Transverse colon (tissue), 4 donors: ENCODE measurements at regions not wholly inside any gene's neighbourhood (a gene's known extent, or its start where the extent isn't known, plus 50 kb on each side); places are given as distances from the start of the nearest gene placed in this dataset.

Experiments used
- DNase-seq: peaks from one replicate; pipeline ENCODE4 v3.0.0-alpha.2; 2019
- H3K27ac ChIP-seq, 4 donors: fragments of 200-600 bp; sonication (generic); 2 replicates each; pipeline ENCODE4 v1.5.1; 2016 to 2018; ENCODE audit warnings: inconsistent platforms in 4 of 4
- H3K27me3 ChIP-seq: fragments of 200-600 bp; sonication (generic); 2 replicates; pipeline ENCODE4 v1.5.1; 2017; ENCODE audit warnings: inconsistent platforms
- H3K36me3 ChIP-seq, 4 donors: fragments of 200-600 bp; sonication (generic); 2 replicates each; pipeline ENCODE4 v1.5.1; 2017 to 2019; ENCODE audit warnings: inconsistent platforms in 4 of 4
- H3K4me1 ChIP-seq, 4 donors: fragments of 200-600 bp; sonication (generic); 2 replicates each; pipeline ENCODE4 v1.5.1; 2017 to 2020; ENCODE audit warnings: inconsistent platforms in 4 of 4
- H3K4me3 ChIP-seq, 4 donors: fragments of 200-600 bp; sonication (generic); 1 replicate in 1 of 4; 2 replicates in 3 of 4; pipeline versions ENCODE4 v1.5.1 to v1.6.1; 2017 to 2019; ENCODE audit warnings: inconsistent platforms in 4 of 4
- H3K9me3 ChIP-seq, 2 donors: fragments of 200-600 bp; sonication (generic); 2 replicates each; pipeline ENCODE4 v1.5.1; 2017 to 2019; ENCODE audit warnings: inconsistent platforms in 2 of 2
- EP300 ChIP-seq: sonication (generic); formaldehyde crosslinking; IDR thresholded peaks from one replicate; pipeline ENCODE4 v1.6.1; 2017; ENCODE audit warnings: antibody characterized with exemption, low read depth
- POLR2A ChIP-seq: fragments of 450-650 bp; IDR thresholded peaks from one replicate; pipeline ENCODE4 v1.6.1; 2016; ENCODE audit warnings: antibody characterized with exemption, mild to moderate bottlenecking, moderate library complexity
- POLR2AphosphoS5 ChIP-seq, 3 donors: sonication (generic); formaldehyde crosslinking; IDR thresholded peaks; one replicate each; pipeline ENCODE4 v1.6.1; 2016; ENCODE audit warnings: antibody characterized with exemption in 3 of 3
- WGBS, 2 donors: methylation state at CpG; one replicate each; pipeline ENCODE4 v1.1.5; 2018; ENCODE audit warnings: low coverage in 1 of 2; 5-methylcytosine and 5-hydroxymethylcytosine counted together
- in situ Hi-C, 4 donors: fragments of 200-750 bp; cut with MboI; loops; one replicate each; pipeline versions ENCODE4 v1.15.0 to v1.15.1; 2017; ENCODE audit warnings: low sequenced_read_pairs in 3 of 4, low pct_ligation_motif_present in 1 of 4, low pct_unique_long_range_greater_than_20kb in 1 of 4
- intact Hi-C: fragments of 100-400 bp; cut with DNase I; formaldehyde crosslinking; loops from one replicate; pipeline ENCODE4 v1.15.1; 2023; ENCODE audit warnings: low total_unique reads
- TF ChIP-seq, protein P1 (sequence below), 5 experiments: fragments of 200-600 bp in 3 of 5; fragments of 450-650 bp in 2 of 5; sonication (generic) in 3 of 5; IDR thresholded peaks; 1 replicate in 2 of 5; 2 replicates in 3 of 5; pipeline ENCODE4 v1.5.1; 2016 to 2017; ENCODE audit warnings: antibody characterized with exemption in 5 of 5, inconsistent platforms in 3 of 5, mild to moderate bottlenecking in 2 of 5, moderate library complexity in 1 of 5

- in situ Hi-C loops = no loop called here
- intact Hi-C loops = loop anchor here (10.0 kb wide), 1 partner anchor 1060 kb away; no protein-coding TSS in a partner anchor
- no peaks in the 10 kb centered on the region for H3K27me3 ChIP-seq
- no peak for DNase-seq
- H3K36me3 ChIP-seq = no peaks in the 10 kb centered on the region
- no peaks in the 10 kb centered on the region for H3K9me3 ChIP-seq
- H3K4me3 ChIP-seq = no peak overlapping the region
- H3K27ac ChIP-seq = no peak overlapping the region
- WGBS, 2 donors = 94 to 100% methylated on average over 2 to 4 of the region's 4 CpGs
- no peaks in the 10 kb centered on the region for H3K4me1 ChIP-seq
- TF ChIP-seq, protein P1, sequence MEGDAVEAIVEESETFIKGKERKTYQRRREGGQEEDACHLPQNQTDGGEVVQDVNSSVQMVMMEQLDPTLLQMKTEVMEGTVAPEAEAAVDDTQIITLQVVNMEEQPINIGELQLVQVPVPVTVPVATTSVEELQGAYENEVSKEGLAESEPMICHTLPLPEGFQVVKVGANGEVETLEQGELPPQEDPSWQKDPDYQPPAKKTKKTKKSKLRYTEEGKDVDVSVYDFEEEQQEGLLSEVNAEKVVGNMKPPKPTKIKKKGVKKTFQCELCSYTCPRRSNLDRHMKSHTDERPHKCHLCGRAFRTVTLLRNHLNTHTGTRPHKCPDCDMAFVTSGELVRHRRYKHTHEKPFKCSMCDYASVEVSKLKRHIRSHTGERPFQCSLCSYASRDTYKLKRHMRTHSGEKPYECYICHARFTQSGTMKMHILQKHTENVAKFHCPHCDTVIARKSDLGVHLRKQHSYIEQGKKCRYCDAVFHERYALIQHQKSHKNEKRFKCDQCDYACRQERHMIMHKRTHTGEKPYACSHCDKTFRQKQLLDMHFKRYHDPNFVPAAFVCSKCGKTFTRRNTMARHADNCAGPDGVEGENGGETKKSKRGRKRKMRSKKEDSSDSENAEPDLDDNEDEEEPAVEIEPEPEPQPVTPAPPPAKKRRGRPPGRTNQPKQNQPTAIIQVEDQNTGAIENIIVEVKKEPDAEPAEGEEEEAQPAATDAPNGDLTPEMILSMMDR (IDR thresholded peaks at IDR 0.05) = no peak
- TF ChIP-seq POLR2AphosphoS5 (IDR thresholded peaks at IDR 0.05) = no peak
- no peak for TF ChIP-seq EP300
- TF ChIP-seq POLR2A = no peak
These were observed 61.9 kb upstream of the ARHGAP5 start for GRCh38 chr14:32015166-32015565.

- no peak for DNase-seq
- H3K4me3 ChIP-seq = no peak overlapping the region
- in situ Hi-C loops = no loop called here
- no peaks in the 10 kb centered on the region for H3K9me3 ChIP-seq
- intact Hi-C loops = loop anchor here (10.0 kb wide), 1 partner anchor 1057 kb away; no protein-coding TSS in a partner anchor
- no peaks in the 10 kb centered on the region for H3K27me3 ChIP-seq
- no peak overlapping the region for H3K27ac ChIP-seq
- no peaks in the 10 kb centered on the region for H3K4me1 ChIP-seq
- H3K36me3 ChIP-seq = no peaks in the 10 kb centered on the region
- TF ChIP-seq EP300 (no peak), POLR2AphosphoS5 (IDR thresholded peaks at IDR 0.05) (no peak), POLR2A (no peak)
- TF ChIP-seq, protein P1 (IDR thresholded peaks at IDR 0.05) = no peak
These were observed 59.5 kb upstream of the ARHGAP5 start for GRCh38 chr14:32017587-32017986.

DNA sequence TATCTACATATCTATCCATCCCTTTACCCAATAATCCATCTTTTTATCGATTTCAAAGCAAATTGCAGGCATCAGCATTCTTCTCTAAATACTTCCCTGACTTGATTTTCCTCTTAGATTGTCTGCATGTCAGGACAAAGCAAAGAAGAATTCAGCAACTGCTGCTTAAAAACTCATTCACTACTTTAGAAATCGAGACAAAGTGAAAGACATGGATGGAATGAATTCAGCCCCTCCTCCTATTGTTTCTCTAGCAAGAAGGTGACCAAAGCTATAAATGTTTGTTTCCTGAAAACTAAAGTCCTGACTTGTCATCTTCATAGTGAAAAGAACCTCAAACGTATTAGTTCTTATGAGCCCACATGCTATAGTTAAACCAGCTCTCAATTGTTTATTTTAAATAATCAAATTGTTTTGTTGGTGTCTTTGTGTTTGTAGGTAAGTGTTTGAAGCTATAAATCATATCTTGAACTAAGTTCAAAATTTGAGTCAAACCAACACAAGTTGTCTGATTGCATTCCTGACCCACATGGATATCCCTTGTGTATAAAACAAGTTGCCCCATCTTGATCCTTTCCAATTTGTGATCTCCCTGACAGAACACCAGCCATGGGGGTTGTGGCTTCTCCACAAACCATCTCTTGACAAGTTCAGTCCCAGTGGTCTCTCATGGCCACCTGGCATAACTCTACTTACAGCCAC, 58.6 kb upstream of the ARHGAP5 start:
- H3K27ac ChIP-seq = no peak overlapping the region
- intact Hi-C loops (loop anchor here (10.0 kb wide), 1 partner anchor 1056 kb away; no protein-coding TSS in a partner anchor), in situ Hi-C loops (no loop called here)
- H3K4me3 ChIP-seq = no peak overlapping the region
- no peaks in the 10 kb centered on the region for H3K9me3 ChIP-seq
- no peaks in the 10 kb centered on the region for H3K36me3 ChIP-seq
- WGBS, 2 donors = 57 to 61% methylated on average over 3 of the region's 3 CpGs
- H3K27me3 ChIP-seq = no peaks in the 10 kb centered on the region
- H3K4me1 ChIP-seq = no peaks in the 10 kb centered on the region
- DNase-seq = no peak
- TF ChIP-seq, protein P1 (IDR thresholded peaks at IDR 0.05) = no peak
- TF ChIP-seq POLR2A = no peak
- TF ChIP-seq EP300 = no peak
- TF ChIP-seq POLR2AphosphoS5 (IDR thresholded peaks at IDR 0.05) = no peak

GRCh38 chr14:32019276-32019675, 57.8 kb upstream of the ARHGAP5 start:
- intact Hi-C loops (loop anchor here (10.0 kb wide), 1 partner anchor 1056 kb away; no protein-coding TSS in a partner anchor), in situ Hi-C loops (no loop called here)
- Histone ChIP-seq H3K4me1 (no peaks in the 10 kb centered on the region), H3K9me3 (no peaks in the 10 kb centered on the region), H3K27ac (no peak overlapping the region), H3K36me3 (no peaks in the 10 kb centered on the region), H3K4me3 (no peak overlapping the region), H3K27me3 (no peaks in the 10 kb centered on the region)
- TF ChIP-seq, protein P1 (IDR thresholded peaks at IDR 0.05) = no peak
- no peak for TF ChIP-seq EP300
- 60 to 76% methylated on average over 2 to 7 of the region's 7 CpGs for WGBS, 2 donors
- DNase-seq = no peak
